B cell (primary cell): ENCODE measurements at regions not wholly inside any gene's neighbourhood (a gene's known extent, or its start where the extent isn't known, plus 50 kb on each side); places are given as distances from the start of the nearest gene placed in this dataset.

Source experiments
- ATAC-seq: fragments of 200-7000 bp; cut with Tn5 transposase; one replicate; pipeline ENCODE4 v1.10.0; 2021; ENCODE audit warnings: low read depth, mild to moderate bottlenecking, moderate number of reproducible peaks, moderate library complexity
- CTCF ChIA-PET: fragments of 350-600 bp; sonication (Branson Sonifier 250); formaldehyde crosslinking; loops from one replicate; lab custom pipeline; 2021; ENCODE audit warnings: antibody characterized with exemption, inconsistent platforms; lab: Charles Lee
- POLR2A ChIA-PET: fragments of 350-600 bp; sonication (Branson Sonifier 250); formaldehyde crosslinking; loops from one replicate; lab custom pipeline; 2021; ENCODE audit warnings: antibody characterized with exemption; lab: Charles Lee
- DNase-seq: peaks from one replicate; pipeline ENCODE4 v3.0.0; 2013
- H2AFZ ChIP-seq: 2 replicates; pipeline ENCODE4 v1.6.1; 2012; ENCODE audit warnings: mild to moderate bottlenecking, low read depth, low read length; ENCODE audit not compliant: insufficient read depth, poor library complexity, severe bottlenecking
- H3K27ac ChIP-seq, 2 donors: 1 replicate in 1 of 2; 2 replicates in 1 of 2; pipeline ENCODE4 v1.5.1; 2012 to 2013; ENCODE audit warnings: low read length in 2 of 2, mild to moderate bottlenecking in 2 of 2, moderate library complexity in 1 of 2
- H3K27me3 ChIP-seq, 4 experiments: fragments of 200-600 bp in 1 of 4; sonication (generic) in 1 of 4; replicated peaks in 1 of 4; 1 replicate in 2 of 4; 2 replicates in 2 of 4; pipeline versions ENCODE4 v1.6.1 to v1.7.0; 2013 to 2016; ENCODE audit warnings: low read length in 3 of 4, mild to moderate bottlenecking in 2 of 4, mixed read lengths in 1 of 4, moderate library complexity in 1 of 4; ENCODE audit not compliant: insufficient read depth in 4 of 4, control insufficient read depth in 3 of 4; ENCODE audit errors: control extremely low read depth in 1 of 4
- H3K36me3 ChIP-seq, 2 experiments: replicated peaks in 1 of 2; 1 replicate in 1 of 2; 2 replicates in 1 of 2; pipeline versions ENCODE4 v1.6.1 to v1.7.1; 2013; ENCODE audit warnings: low read length in 1 of 2; ENCODE audit not compliant: insufficient read depth in 2 of 2, control insufficient read depth in 1 of 2; ENCODE audit errors: control extremely low read depth in 1 of 2, extremely low read depth in 1 of 2
- H3K4me1 ChIP-seq, 2 donors: fragments of 200-600 bp in 1 of 2; sonication (generic) in 1 of 2; 1 replicate in 1 of 2; 2 replicates in 1 of 2; pipeline versions ENCODE4 v1.5.1 to v1.6.1; 2013 to 2017; ENCODE audit warnings: low read length in 2 of 2; ENCODE audit not compliant: control insufficient read depth in 2 of 2, insufficient read depth in 2 of 2
- H3K4me2 ChIP-seq: replicated peaks from 2 replicates; pipeline ENCODE3; 2012; ENCODE audit warnings: mild to moderate bottlenecking, low read depth, low read length; ENCODE audit not compliant: poor library complexity, severe bottlenecking
- H3K4me3 ChIP-seq, 5 experiments: fragments of 200-600 bp in 1 of 5; sonication (generic) in 1 of 5; 1 replicate in 3 of 5; 2 replicates in 2 of 5; pipeline versions ENCODE4 v1.5.1 to v1.7.0; 2011 to 2016; ENCODE audit warnings: low read length in 4 of 5, mild to moderate bottlenecking in 4 of 5, low read depth in 2 of 5, control low read depth in 1 of 5, moderate library complexity in 1 of 5; ENCODE audit not compliant: insufficient read depth in 1 of 5; ENCODE audit errors: control extremely low read depth in 1 of 5, extremely low read depth in 1 of 5
- H3K79me2 ChIP-seq: fragments of 200-600 bp; sonication (generic); one replicate; pipeline ENCODE4 v1.6.0; 2016; ENCODE audit warnings: low read length; ENCODE audit not compliant: control insufficient read depth, insufficient read depth
- H3K9ac ChIP-seq: fragments of 200-600 bp; sonication (generic); 2 replicates; pipeline ENCODE4 v1.6.1; 2017; ENCODE audit warnings: mild to moderate bottlenecking, low read length, moderate library complexity
- H3K9me3 ChIP-seq, 3 donors: one replicate each; pipeline versions ENCODE4 v1.6.1 to v1.7.1; 2013; ENCODE audit warnings: low read length in 2 of 3; ENCODE audit not compliant: control insufficient read depth in 2 of 3, insufficient read depth in 1 of 3; ENCODE audit errors: control extremely low read depth in 1 of 3
- H4K20me1 ChIP-seq: 2 replicates; pipeline ENCODE4 v1.6.0; 2012; ENCODE audit warnings: mild to moderate bottlenecking, low read length; ENCODE audit not compliant: insufficient read depth, control insufficient read depth, poor library complexity, severe bottlenecking
- H3K27ac Mint-ChIP-seq: one replicate; pipeline ENCODE4 v1.8.0; 2021; ENCODE audit warnings: mixed read lengths
- H3K27me3 Mint-ChIP-seq: one replicate; pipeline ENCODE4 v1.8.0; 2021; ENCODE audit warnings: mixed read lengths
- H3K4me1 Mint-ChIP-seq: one replicate; pipeline ENCODE4 v1.8.0; 2021; ENCODE audit warnings: mixed read lengths
- H3K4me3 Mint-ChIP-seq: one replicate; pipeline ENCODE4 v1.8.0; 2021; ENCODE audit warnings: mixed read lengths
- H3K9me3 Mint-ChIP-seq: one replicate; pipeline ENCODE4 v1.8.0; 2022; ENCODE audit warnings: mixed read lengths; ENCODE audit not compliant: insufficient read depth
- EZH2 ChIP-seq: IDR thresholded peaks from 2 replicates; pipeline ENCODE4 v1.6.1; 2012; ENCODE audit warnings: borderline replicate concordance, low read depth, mild to moderate bottlenecking, moderate library complexity, low read length; ENCODE audit not compliant: insufficient read depth, poor library complexity, severe bottlenecking
- WGBS: methylation state at CpG from one replicate; pipeline ENCODE4 v1.1.5; 2013; ENCODE audit warnings: missing lambda C conversion rate; ENCODE audit not compliant: insufficient coverage; 5-methylcytosine and 5-hydroxymethylcytosine counted together
- intact Hi-C: fragments of 100-400 bp; cut with micrococcal nuclease; formaldehyde crosslinking; loops from one replicate; pipeline ENCODE4 v1.10.0; 2022
- TF ChIP-seq, protein P1 (sequence below): fragments of 200-600 bp; IDR thresholded peaks from one replicate; pipeline ENCODE4 v1.8.0; 2022; ENCODE audit warnings: antibody characterized with exemption, mild to moderate bottlenecking

DNA sequence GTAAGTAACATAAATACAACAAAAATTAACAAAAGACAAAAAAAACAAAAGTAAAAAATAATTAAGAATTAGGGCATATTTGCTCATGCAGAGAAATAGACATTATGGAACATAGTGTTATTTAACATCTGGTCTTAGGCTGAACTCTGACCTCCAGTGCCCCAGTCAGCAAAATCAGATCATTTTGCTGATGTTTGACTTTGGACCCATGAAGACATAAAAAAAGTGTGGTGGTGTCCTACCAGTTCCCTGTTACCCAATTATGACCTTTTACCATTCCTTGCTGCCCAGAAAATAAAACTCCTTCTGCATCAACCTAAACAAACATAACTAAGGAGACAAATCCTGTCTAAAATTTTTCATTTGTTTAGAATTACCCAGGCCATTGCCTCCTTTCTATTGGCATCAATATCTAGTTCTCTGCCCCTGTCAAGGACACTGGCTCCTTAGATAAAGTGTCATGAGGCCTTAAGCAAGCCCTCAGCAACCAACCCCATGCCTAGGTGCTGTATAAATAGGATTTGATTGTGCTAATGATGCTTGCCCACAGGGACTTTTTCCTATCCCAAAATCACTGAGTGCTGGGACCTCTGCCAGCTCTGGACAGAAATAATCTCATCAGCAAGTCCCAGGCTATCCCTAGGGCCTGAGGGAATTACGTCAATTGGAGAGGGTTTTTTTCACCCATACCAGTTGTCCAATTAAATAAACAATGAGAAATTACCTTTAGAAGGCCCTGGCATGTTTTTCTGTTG is 334.5 kb upstream of the UMPS start:
- Mint-ChIP-seq H3K4me1 (no peaks in the 10 kb centered on the region), H3K9me3 (no peaks in the 10 kb centered on the region), H3K27me3 (peaks cover 36% of the 10 kb centered on the region), H3K27ac (no peak overlapping the region), H3K4me3 (no peak overlapping the region)
- ChIA-PET CTCF (no interaction called here), POLR2A (no interaction called here)
- intact Hi-C loops: no loop called here
- no peak for ATAC-seq
- H3K27me3 ChIP-seq: no peaks in the 10 kb centered on the region
- no peaks in the 10 kb centered on the region for H3K9me3 ChIP-seq
- no peaks in the 10 kb centered on the region for H3K4me1 ChIP-seq
- no CpG with 5 or more reads among the region's 1 CpG for WGBS
- no peak overlapping the region for H3K9ac ChIP-seq
- no peaks in the 10 kb centered on the region for H3K36me3 ChIP-seq
- H3K4me2 ChIP-seq: no peak overlapping the region
- no peaks in the 10 kb centered on the region for H3K79me2 ChIP-seq
- no peaks in the 10 kb centered on the region for H4K20me1 ChIP-seq
- no peak overlapping the region for H2AFZ ChIP-seq
- TF ChIP-seq, protein P1, sequence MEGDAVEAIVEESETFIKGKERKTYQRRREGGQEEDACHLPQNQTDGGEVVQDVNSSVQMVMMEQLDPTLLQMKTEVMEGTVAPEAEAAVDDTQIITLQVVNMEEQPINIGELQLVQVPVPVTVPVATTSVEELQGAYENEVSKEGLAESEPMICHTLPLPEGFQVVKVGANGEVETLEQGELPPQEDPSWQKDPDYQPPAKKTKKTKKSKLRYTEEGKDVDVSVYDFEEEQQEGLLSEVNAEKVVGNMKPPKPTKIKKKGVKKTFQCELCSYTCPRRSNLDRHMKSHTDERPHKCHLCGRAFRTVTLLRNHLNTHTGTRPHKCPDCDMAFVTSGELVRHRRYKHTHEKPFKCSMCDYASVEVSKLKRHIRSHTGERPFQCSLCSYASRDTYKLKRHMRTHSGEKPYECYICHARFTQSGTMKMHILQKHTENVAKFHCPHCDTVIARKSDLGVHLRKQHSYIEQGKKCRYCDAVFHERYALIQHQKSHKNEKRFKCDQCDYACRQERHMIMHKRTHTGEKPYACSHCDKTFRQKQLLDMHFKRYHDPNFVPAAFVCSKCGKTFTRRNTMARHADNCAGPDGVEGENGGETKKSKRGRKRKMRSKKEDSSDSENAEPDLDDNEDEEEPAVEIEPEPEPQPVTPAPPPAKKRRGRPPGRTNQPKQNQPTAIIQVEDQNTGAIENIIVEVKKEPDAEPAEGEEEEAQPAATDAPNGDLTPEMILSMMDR: no peak
- TF ChIP-seq EZH2: no peak
- no peak overlapping the region for H3K4me3 ChIP-seq
- no peak for DNase-seq
- H3K27ac ChIP-seq: no peak overlapping the region

GRCh38 chr3:124396339-124396950 is 333.8 kb upstream of the UMPS start:
- Histone ChIP-seq H3K4me1 (no peaks in the 10 kb centered on the region), H3K9me3 (no peaks in the 10 kb centered on the region), H3K36me3 (no peaks in the 10 kb centered on the region), H3K27ac (no peak overlapping the region), H3K4me3 (no peak overlapping the region), H3K27me3 (no peaks in the 10 kb centered on the region), H4K20me1 (no peaks in the 10 kb centered on the region), H3K4me2 (no peak overlapping the region), H2AFZ (no peak overlapping the region), H3K9ac (no peak overlapping the region), H3K79me2 (no peaks in the 10 kb centered on the region)
- no peaks in the 10 kb centered on the region for H3K4me1 Mint-ChIP-seq
- ChIA-PET POLR2A (no interaction called here), CTCF (no interaction called here)
- TF ChIP-seq EZH2: no peak
- TF ChIP-seq, protein P1: no peak
- no CpG with 5 or more reads among the region's 5 CpGs for WGBS
- intact Hi-C loops: no loop called here
- H3K4me3 Mint-ChIP-seq: no peak overlapping the region
- peaks cover 32% of the 10 kb centered on the region for H3K27me3 Mint-ChIP-seq
- no peak overlapping the region for H3K27ac Mint-ChIP-seq
- no peaks in the 10 kb centered on the region for H3K9me3 Mint-ChIP-seq
- no peak for DNase-seq
- no peak for ATAC-seq
